K562 (cell line): ENCODE measurements at regions not wholly inside any gene's neighbourhood (a gene's known extent, or its start where the extent isn't known, plus 50 kb on each side); places are given as distances from the start of the nearest gene placed in this dataset.

Experiments used
- ATAC-seq: fragments of 200-7000 bp; cut with Tn5 transposase; 3 replicates; pipeline ENCODE4 v1.9.1; 2020; ENCODE audit warnings: moderate library complexity
- BruUV-seq: library from RNA; stranded (reverse); fragments of 400-500 nt; replicated peaks from 2 replicates; lab custom pipeline; 2021; lab: Mats Ljungman, UMichigan
- CTCF ChIA-PET: fragments of 300-600 bp; formaldehyde crosslinking; extraction: SDS; loops from one replicate; lab custom pipeline; 2021; ENCODE audit warnings: low intra/inter-chr PET ratio; lab: Yijun Ruan, JAX
- POLR2A ChIA-PET: fragments of 300-600, 350-650 bp; sonication (Branson Sonifier 250); formaldehyde crosslinking; extraction: SDS; loops from one replicate; lab custom pipeline; 2021; ENCODE audit warnings: antibody characterized with exemption, inconsistent platforms; lab: Yijun Ruan, JAX
- DNase-seq, 4 experiments: peaks; one replicate each; pipeline versions ENCODE4 v3.0.0 to v3.0.0-alpha.2; 2011 to 2018; ENCODE audit warnings: low spot score in 3 of 4, mixed read lengths in 3 of 4; ENCODE audit errors: extremely low read depth in 1 of 4
- FAIRE-seq: peaks from 2 replicates; lab custom pipeline; 2011; peaks lifted over from hg19 to GRCh38; lab: Jason Lieb, UNC
- H2AFZ ChIP-seq: 2 replicates; pipeline ENCODE4 v1.6.0; 2011; ENCODE audit warnings: low read depth, low read length, control low read depth, inconsistent platforms
- H3K27ac ChIP-seq: fragments of 200-600 bp; 3 replicates; pipeline ENCODE4 v1.8.0; 2011; ENCODE audit warnings: low read depth, mild to moderate bottlenecking, control low read depth, inconsistent platforms, low read length, moderate library complexity, mixed read lengths; ENCODE audit errors: extremely low read depth
- H3K27me3 ChIP-seq, 2 experiments: fragments of 300-600 bp in 1 of 2; 2 replicates in 1 of 2; 3 replicates in 1 of 2; pipeline versions ENCODE4 v1.6.0 to v1.8.0; 2011; ENCODE audit warnings: inconsistent platforms in 2 of 2, low read length in 2 of 2, mild to moderate bottlenecking in 1 of 2, mixed read lengths in 1 of 2, moderate library complexity in 1 of 2; ENCODE audit not compliant: control insufficient read depth in 2 of 2, insufficient read depth in 2 of 2
- H3K36me3 ChIP-seq: fragments of 300-600 bp; 3 replicates; pipeline ENCODE4 v1.8.0; 2011; ENCODE audit warnings: mild to moderate bottlenecking, low read length, inconsistent platforms; ENCODE audit not compliant: control insufficient read depth, insufficient read depth
- H3K4me1 ChIP-seq, 2 experiments: fragments of 200-600 bp in 1 of 2; replicated peaks in 1 of 2; 2 replicates in 1 of 2; 3 replicates in 1 of 2; pipeline versions ENCODE4 v1.5.1 to v1.8.0; 2011; ENCODE audit warnings: inconsistent platforms in 2 of 2, low read length in 2 of 2, mild to moderate bottlenecking in 1 of 2, mixed read lengths in 1 of 2, moderate library complexity in 1 of 2; ENCODE audit not compliant: control insufficient read depth in 2 of 2, insufficient read depth in 2 of 2
- H3K4me2 ChIP-seq: 2 replicates; pipeline ENCODE4 v1.6.1; 2011; ENCODE audit warnings: low read length, control low read depth, inconsistent platforms, mixed read lengths; ENCODE audit not compliant: insufficient read depth
- H3K4me3 ChIP-seq: fragments of 200-600 bp; sonication (generic), shearing (Covaris generic); 2 replicates; pipeline ENCODE4 v1.5.1; 2016; ENCODE audit warnings: control low read depth, inconsistent platforms
- H3K79me2 ChIP-seq: fragments of 200-600 bp; 3 replicates; pipeline ENCODE4 v1.8.0; 2011; ENCODE audit warnings: low read length, inconsistent platforms; ENCODE audit not compliant: control insufficient read depth, insufficient read depth
- H3K9ac ChIP-seq, 2 experiments: 2 replicates each; pipeline versions ENCODE4 v1.6.0 to v1.6.1; 2011; ENCODE audit warnings: low read depth in 2 of 2, low read length in 2 of 2, control low read depth in 1 of 2, inconsistent platforms in 1 of 2, mild to moderate bottlenecking in 1 of 2, mixed read lengths in 1 of 2; ENCODE audit not compliant: insufficient read depth in 1 of 2
- H3K9me1 ChIP-seq: one replicate; pipeline ENCODE4 v1.6.0; 2011; ENCODE audit warnings: inconsistent platforms, mild to moderate bottlenecking, low read length, moderate library complexity; ENCODE audit not compliant: control insufficient read depth, insufficient read depth
- H3K9me3 ChIP-seq: replicated peaks from 2 replicates; pipeline ENCODE4 v1.5.1; 2011; ENCODE audit warnings: low read depth, low read length, inconsistent platforms; ENCODE audit not compliant: control insufficient read depth, insufficient read depth
- H4K20me1 ChIP-seq: replicated peaks from 2 replicates; pipeline ENCODE4 v1.6.1; 2011; ENCODE audit warnings: low read length, inconsistent platforms, mixed read lengths; ENCODE audit not compliant: control insufficient read depth, insufficient read depth
- CBX1 ChIP-seq: sonication (generic); IDR thresholded peaks from 2 replicates; pipeline ENCODE4 v1.6.1; 2016; ENCODE audit warnings: antibody characterized with exemption, low read depth, mild to moderate bottlenecking
- FOSL1 ChIP-seq: fragments of 200-800 bp; sonication (Bioruptor generic); conservative IDR thresholded peaks from 2 replicates; pipeline ENCODE4 v1.6.1; 2016; ENCODE audit warnings: missing genetic modification characterization, missing compliant biosample characterization
- GTF2F1 ChIP-seq: IDR thresholded peaks from 2 replicates; pipeline ENCODE4 v1.6.1; 2011; ENCODE audit warnings: low read depth, low read length, improper control_type of control experiment
- PRPF4 ChIP-seq: fragments of 200-400 bp; formaldehyde crosslinking; IDR thresholded peaks from one replicate; pipeline ENCODE4 v1.6.1; 2017; ENCODE audit warnings: low read length, low read depth, mild to moderate bottlenecking; ENCODE audit not compliant: insufficient read depth, poor library complexity, severe bottlenecking
- SMAD1 ChIP-seq: fragments of 150-350 bp; IDR thresholded peaks from 2 replicates; pipeline ENCODE4 v1.6.1; 2014; ENCODE audit warnings: low read length, low read depth; ENCODE audit not compliant: partially characterized antibody
- SMARCE1 ChIP-seq: fragments of 450-650 bp; IDR thresholded peaks from 2 replicates; pipeline ENCODE4 v1.7.1; 2016; ENCODE audit warnings: mild to moderate bottlenecking
- SREBF2 ChIP-seq: sonication (generic); formaldehyde crosslinking; IDR thresholded peaks from 2 replicates; pipeline ENCODE4 v1.4.0; 2020; ENCODE audit warnings: mild to moderate bottlenecking, missing genetic modification reagents
- TAF9B ChIP-seq: fragments of 450-650 bp; IDR thresholded peaks from 2 replicates; pipeline ENCODE4 v1.6.1; 2018; ENCODE audit warnings: mild to moderate bottlenecking; ENCODE audit not compliant: partially characterized antibody
- TFAM ChIP-seq: fragments of 250-450 bp; sonication (Bioruptor Pico); conservative IDR thresholded peaks from 2 replicates; pipeline ENCODE4 v1.5.0; 2021; ENCODE audit warnings: mild to moderate bottlenecking, moderate library complexity
- TRIM24 ChIP-seq, 2 experiments: fragments of 450-650 bp; IDR thresholded peaks; 2 replicates each; pipeline ENCODE4 v1.6.1; 2016
- ZNF12 ChIP-seq: sonication (generic); formaldehyde crosslinking; IDR thresholded peaks from 2 replicates; pipeline ENCODE4 v1.4.0; 2020; ENCODE audit warnings: mild to moderate bottlenecking, missing genetic modification reagents
- WGBS: fragments of 100-300 bp; shearing (Covaris generic); methylation state at CpG from one replicate; pipeline ENCODE4 v1.1.6; 2016; ENCODE audit warnings: low coverage, mixed read lengths; ENCODE audit not compliant: insufficient coverage; ENCODE audit errors: missing lambda C conversion rate; 5-methylcytosine and 5-hydroxymethylcytosine counted together
- in situ Hi-C: fragments of 300-500 bp; cut with MboI; formaldehyde crosslinking; loops from 4 replicates; pipeline ENCODE4 v1.15.0; 2018; ENCODE audit warnings: inconsistent platforms, mixed read lengths
- intact Hi-C: fragments of 100-400 bp; cut with micrococcal nuclease; formaldehyde crosslinking; loops from 2 replicates; pipeline ENCODE4 v1.14.2; 2022
- TF ChIP-seq, protein P1 (sequence below): IDR thresholded peaks from 2 replicates; pipeline ENCODE4 v1.6.1; 2012; ENCODE audit warnings: low read depth, low read length, improper control_type of control experiment, borderline replicate concordance

- no TSS peak for BruUV-seq
- H2AFZ ChIP-seq = no peak overlapping the region
- 0% methylated on average over 4 of the region's 4 CpGs for WGBS
- H3K79me2 ChIP-seq = no peaks in the 10 kb centered on the region
- in situ Hi-C loops (no loop called here), intact Hi-C loops (no loop called here)
- H3K4me1 ChIP-seq = no peaks in the 10 kb centered on the region
- H4K20me1 ChIP-seq = no peaks in the 10 kb centered on the region
- H3K4me3 ChIP-seq = no peak overlapping the region
- no peak for TF ChIP-seq TAF9B
- no peak for TF ChIP-seq FOSL1 (tag)
- TF ChIP-seq ZNF12 (CRISPR knock-in tag) = no peak
- no peak for TF ChIP-seq PRPF4
- TF ChIP-seq SREBF2 (CRISPR knock-in tag) = no peak
- TF ChIP-seq SMARCE1 = no peak
- no peak for TF ChIP-seq GTF2F1
- no peak for TF ChIP-seq TRIM24 (IDR thresholded peaks at IDR 0.05)
- no peak for TF ChIP-seq SMAD1
- TF ChIP-seq, protein P1, sequence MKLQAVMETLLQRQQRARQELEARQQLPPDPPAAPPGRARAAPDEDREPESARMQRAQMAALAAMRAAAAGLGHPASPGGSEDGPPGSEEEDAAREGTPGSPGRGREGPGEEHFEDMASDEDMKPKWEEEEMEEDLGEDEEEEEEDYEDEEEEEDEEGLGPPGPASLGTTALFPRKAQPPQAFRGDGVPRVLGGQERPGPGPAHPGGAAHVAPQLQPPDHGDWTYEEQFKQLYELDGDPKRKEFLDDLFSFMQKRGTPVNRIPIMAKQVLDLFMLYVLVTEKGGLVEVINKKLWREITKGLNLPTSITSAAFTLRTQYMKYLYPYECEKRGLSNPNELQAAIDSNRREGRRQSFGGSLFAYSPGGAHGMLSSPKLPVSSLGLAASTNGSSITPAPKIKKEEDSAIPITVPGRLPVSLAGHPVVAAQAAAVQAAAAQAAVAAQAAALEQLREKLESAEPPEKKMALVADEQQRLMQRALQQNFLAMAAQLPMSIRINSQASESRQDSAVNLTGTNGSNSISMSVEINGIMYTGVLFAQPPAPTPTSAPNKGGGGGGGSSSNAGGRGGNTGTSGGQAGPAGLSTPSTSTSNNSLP = no peak
- TF ChIP-seq TFAM (CRISPR knock-in tag) = no peak
- no peak for TF ChIP-seq CBX1
- ATAC-seq (no peak), DNase-seq (no peak), FAIRE-seq (no peak)
- H3K4me2 ChIP-seq = no peak overlapping the region
- no peaks in the 10 kb centered on the region for H3K9me1 ChIP-seq
- POLR2A ChIA-PET = no interaction called here
- H3K9ac ChIP-seq = no peak overlapping the region
- H3K9me3 ChIP-seq = no peaks in the 10 kb centered on the region
- CTCF ChIA-PET = no interaction called here
- H3K36me3 ChIP-seq = no peaks in the 10 kb centered on the region
- H3K27ac ChIP-seq = no peak overlapping the region
- no peaks in the 10 kb centered on the region for H3K27me3 ChIP-seq
Measured at GRCh38 chr4:27717431-27717755, 856.8 kb downstream of the STIM2 start.
